ENCODE measurements at regions not wholly inside any gene's neighbourhood (a gene's known extent, or its start where the extent isn't known, plus 50 kb on each side); places are given as distances from the start of the nearest gene placed in this dataset.
"Not testable (repeated sequence)": the region's sequence is repeated elsewhere in the genome, so short reads cannot be mapped to it uniquely, and the experiment has no call there.

DNA sequence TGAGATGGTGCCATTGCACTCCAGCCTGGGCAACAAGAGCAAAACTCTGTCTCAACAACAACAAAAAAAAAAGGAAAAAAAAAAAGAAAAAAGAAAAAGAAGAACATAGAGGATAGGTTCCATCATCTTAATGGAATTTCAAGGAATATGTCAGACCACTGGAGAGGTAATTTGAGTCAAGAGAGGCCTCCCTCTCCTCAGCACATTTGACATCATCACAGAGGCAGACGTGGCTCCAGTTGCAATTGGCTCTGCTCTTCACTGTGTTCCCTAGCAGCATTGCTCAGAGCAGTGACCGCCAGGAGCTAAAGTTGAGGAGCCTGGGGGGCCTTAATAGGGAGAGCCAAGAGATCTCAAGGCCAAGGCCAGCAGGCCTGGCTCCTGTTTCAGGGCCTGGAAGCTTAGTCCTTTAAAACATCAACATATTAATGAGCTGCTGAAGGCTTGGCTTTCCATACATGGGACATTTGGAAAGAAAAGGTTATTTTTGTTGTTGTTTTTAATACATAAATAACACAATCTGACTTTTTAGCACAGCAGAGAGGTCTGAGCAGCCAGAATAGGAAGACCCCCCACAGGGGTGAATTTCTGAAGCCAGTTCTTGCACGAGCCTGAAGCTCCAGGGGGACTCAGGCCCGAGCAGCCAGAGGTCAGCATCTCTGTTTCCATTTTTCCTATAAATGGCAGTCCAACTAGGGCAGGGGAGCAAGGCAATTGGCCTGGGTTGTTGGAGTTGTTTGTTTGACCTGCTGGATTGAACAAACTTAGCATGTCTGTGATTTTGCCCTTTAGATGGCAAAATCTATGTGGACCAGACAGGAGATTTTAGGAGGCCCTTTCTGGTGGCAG, 118.3 kb upstream of the FGGY start:
- no peak for DNase-seq (ENCODE audit: low spot score)

DNA sequence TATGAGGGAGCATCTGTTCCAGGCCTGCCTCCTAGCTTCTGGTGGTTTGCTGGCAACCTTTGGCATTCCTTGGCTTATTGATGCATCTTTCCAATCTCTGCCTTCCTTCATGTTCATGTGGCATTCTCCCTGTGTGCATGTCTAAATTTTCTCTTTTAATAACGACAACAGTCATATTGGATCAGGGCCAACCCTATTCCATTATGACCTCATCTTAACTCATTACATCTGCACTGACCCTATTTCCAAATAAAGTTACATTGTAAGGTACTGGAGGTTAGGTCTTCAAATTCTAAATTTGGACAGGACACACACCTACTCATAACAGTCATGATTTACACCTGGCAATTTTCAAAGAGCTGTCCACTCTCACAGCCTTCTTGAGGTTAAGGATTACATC, 117.2 kb upstream of the FGGY start:
- DNase-seq (ENCODE audit: low spot score) = no peak

DNA sequence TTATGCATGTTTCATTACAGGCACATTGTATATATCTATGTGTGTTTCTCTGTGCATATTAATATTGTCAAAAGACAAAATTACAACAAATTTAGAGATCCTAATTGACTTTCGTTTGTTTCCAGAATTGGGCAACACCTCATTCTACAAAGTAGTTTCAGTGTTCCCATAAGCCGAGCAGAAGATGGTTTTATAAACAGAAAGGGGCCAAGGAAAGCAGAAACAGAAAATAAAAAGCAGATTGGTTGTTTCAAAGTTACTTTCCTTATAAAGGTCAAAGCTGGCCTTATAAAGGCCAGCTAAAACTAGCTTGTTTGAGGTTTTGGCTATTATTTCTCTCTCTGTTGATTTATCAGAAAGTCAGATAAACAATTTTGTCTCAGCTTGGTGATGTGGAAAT, 116.2 kb upstream of the FGGY start:
- no peak for DNase-seq (ENCODE audit: low spot score)

DNA sequence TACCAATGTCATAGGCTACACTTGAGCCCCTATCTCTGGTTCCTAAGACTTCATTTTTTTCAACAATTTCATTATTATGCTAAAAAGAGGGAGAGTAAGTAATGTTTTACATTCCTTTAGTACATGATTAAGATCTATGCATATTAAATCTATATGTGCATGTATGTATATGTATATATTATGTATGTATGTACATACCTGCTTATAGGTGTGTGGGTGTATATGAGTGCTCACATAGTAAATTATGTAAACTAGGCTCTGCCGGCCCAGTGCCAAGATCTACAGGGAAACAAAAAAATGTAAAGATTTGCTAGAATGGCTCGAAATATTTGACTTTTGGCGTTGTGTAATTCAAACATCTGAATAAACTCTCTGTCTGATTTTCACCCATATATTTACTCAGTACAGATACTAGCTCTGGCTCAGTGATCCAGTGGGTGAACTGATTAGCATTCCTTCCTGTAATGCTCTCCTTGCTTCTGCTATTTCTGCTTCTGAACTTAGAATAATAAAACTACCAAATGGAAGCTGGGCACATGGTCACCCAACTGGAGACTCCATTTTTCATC, 113.1 kb upstream of the FGGY start:
- no peak for DNase-seq (ENCODE audit: low spot score)

DNA sequence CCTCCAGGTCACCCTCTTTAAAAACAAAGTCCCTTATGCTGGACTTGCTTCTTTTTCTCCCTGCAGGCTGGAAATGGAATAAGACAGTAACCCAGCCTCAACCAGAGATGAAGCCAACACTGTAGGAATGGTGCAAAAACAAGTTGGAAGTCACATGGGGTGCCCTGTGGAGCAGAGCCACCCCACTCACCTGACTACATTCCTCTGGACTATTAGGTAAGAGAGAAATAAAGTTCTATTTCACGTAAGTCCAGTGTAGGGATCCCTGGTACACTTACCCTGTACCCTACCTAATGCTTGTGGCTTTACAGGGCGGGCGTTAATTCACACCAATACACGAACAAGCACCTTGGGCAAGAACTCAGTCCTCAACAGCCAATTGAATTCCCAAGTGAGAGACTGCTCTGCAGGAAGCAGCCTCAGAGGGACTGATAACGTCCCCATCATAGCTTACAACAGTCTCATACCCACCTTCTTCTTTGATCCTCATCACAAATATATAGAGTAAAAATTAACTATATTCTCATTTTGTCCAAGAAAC, 112.5 kb upstream of the FGGY start:
- DNase-seq (ENCODE audit: low spot score) = no peak

DNA sequence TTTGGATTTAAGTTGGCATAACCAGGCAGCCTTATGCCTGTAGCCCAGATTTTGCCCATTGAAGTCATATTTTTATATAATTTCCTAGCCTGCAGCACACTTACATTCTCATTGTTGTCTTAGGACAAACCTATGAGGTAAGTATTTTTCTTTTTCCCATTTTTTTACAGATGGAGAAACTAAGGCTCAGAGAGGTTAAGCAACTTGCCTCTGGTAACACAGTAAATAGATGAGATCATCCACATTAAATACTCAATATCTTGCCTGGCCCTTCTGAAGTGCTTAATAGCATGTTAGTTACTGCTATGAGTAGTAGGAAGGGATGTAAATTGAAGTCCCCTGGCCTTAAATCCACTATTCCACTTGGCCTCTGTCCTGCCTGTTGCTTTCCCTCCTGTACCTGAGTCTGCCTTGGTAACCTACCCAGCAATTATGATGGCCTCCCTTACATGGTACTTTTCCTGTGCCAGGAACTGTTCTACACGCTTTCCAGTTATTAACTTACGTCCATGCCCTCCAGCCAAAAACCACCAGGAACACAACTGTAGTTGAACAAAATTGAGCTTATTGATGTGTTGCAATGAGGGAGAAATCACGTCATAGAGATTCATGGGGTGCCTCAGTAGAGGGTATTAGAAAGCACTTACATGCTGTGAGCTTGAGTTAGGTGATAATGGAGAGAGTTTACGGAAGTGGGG, 111.6 kb upstream of the FGGY start:
- DNase-seq (ENCODE audit: low spot score) = no peak

DNA sequence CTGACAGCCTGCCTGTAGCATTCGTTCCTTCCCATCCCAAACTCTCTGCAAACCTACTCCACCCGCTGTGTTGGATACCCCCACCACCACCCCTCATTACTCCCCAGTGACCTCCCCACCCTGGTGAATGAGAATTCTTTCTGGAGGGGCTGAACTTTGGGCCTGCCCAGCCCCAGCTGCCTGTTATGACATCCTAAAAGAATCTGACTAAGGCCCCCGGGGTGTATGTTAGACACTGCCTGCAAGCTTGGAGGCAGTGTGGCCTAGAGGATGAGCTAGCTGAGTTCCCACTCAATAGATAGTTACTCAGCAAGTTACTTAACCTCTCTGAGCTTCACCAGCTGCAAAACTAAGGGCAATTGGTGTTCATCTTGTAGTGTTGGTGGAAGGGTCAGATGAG, 110.2 kb upstream of the FGGY start:
- no peak for DNase-seq (ENCODE audit: low spot score)

DNA sequence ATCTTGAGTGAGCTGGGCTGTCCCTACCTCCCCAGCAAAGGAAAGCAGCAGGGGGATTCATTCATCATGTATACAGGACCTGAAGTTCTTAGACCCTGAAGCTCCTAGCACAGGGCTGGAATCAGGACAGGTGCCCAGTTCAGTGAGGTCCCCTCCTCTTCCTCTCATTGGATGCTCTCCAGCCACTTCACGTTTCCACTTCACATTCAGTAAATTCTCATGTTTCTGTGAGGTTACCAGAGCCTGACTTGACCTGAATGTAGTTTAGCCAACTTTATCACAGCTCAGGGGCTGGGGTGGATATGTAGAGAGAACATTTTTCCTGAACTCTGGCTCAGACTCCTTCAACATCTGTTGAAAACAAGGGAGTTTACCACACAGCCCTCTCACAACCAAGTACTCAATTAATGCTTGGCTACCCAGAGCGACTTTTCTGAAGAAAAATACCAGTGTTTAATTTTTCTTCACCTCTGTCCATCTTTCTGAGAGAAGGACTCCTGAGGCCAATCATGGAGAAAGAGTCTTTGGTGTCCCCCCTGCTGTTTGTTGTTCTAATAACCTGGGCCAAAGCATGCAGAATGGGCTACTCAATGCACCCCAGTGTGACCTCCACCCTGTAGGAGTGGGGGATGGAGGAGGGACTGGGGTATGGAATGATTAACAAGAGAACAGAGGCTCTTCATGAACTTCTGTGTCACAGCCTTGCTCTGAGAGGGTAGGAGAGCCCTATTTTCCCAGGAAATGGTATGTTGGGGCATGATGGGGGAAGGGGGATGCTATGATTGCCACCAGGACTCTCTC, 108.3 kb upstream of the FGGY start:
- no peak for DNase-seq (ENCODE audit: low spot score)

DNA sequence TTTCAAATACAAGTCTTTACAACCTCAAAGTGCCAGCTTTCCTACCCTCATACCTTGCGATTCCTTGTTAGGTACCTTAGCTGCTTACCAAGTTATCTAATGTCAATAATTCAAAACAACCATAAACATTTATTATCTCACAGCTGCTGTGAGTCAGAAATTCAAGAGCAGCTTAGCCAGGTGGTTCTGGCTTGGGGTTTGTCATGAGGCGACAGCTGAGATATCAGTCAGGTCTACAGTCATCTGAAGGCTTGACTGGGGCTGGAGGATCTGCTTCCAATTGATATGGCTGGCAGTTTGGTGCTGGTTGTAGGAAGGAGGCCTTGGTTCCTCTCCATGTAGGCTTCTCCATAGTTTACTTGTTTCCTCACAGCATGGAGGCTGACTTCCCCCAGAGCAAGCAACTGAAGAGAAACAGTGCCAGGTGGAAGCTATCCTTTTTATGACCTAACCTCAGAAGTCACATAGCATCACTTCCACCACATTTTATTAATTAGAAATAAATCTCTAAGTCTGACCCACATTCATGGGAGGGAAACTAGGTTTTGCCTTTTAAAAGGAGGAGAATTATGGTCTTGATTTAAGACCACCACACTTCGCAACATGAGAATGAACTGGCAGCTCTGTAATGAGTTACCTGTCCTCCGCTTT, 103.3 kb upstream of the FGGY start:
- DNase-seq (ENCODE audit: low spot score) = no peak

DNA sequence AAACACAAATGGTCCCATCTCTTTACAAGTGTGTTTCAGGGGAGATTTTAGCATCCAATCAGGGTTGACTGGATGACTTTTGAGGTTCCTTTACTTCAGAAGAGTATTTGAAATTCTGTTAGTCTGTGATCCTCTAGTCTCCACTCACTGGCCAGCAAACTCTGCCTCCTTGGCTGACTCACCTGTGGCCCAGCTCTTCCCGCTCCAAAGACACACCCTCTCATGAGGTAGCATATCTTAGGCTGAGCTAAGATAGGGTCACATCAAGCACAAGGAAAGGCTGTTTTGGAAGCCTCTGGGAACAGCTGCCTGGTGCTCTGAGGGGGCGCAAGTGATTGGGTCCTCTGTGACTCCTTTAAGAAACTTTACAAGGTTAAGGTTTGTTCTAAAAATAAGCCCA, 102.3 kb upstream of the FGGY start:
- no peak for DNase-seq (ENCODE audit: low spot score)

DNA sequence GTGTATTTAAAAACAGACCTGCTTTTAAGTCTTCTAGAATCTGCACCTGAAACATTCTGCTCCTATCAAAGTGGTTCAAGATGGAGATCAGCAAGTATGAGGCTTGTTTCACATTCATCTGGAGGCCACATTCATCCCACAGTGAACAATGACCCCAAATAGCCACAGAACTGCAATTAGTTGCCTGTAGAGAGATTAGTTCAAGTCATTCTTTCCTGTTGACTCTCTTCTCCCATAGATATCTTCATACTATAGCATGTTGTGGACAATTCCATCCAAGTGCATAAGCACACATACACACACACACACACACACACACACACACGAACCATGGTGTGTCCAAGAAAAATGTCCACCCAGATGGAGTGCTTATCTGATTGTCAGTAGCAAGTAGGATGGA, 101.7 kb upstream of the FGGY start:
- no peak for DNase-seq (ENCODE audit: low spot score)

DNA sequence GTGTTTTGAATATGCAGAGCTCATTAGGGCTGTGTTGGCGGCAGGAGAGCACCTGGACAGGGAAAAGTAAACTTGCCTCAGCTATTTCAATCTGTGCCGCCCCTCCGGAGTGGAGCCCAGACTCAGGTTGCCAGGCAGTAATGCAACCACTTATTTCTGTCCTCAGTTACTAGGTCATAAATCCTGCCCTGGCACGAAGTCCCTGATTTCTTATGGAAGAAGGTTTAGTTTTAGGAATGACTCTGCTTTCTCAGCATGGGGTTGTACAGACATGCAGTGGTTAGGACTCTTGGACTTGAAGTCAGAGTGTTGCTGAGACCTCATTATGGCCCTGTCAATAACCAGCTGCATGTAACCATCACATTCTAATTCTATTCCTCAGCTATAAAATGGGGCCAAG, 98.3 kb upstream of the FGGY start:
- no peak for DNase-seq (ENCODE audit: low spot score)

DNA sequence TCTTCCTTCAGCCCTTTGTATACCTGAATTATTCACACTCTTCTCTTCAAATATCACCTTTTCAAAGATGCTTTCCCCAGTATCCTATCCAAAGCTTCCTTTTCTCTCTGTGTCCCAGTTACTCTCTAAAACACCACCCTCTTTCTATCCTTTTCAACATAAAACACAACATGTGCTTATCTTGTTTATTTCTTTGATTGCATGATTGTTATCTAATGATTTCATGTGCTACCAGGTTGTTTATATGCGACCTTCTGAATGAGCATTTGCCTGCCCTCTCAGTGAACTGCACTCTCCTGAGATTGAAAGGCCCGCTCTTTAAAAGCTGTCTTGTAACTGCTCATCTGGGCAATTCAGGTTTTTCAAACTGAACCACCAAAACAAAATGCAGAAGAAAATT, 97.7 kb upstream of the FGGY start:
- DNase-seq (ENCODE audit: low spot score) = no peak

DNA sequence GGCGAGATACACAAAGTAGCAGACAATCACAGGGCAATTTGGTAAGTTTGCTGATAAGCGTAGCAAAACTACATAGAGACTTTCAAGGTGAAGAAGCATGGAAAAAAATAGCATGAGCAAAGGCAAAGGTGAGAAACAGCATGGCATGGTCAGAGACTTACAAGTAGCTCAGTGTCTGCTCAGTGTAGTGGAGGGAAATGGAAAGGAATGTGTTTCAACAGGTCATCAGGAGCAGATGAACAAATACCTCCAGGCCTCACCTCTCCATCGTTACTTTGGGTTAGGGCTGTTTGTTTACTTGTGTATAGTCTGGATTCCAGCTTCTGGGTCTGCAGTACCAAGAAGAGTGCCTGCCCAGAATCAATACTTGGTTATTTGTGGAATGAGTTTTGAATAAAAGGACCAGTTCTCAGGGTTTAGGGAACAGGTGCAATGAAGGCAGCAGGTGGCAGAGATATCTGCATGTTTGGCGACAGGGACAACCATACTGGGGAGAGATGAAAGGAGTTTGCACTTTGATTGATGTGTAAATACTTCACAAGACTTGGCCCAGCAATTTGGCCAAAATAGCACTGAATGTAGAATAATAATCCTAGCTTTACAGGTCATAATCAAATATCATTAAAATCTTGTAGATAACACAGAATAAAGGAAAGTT, 97.0 kb upstream of the FGGY start:
- no peak for DNase-seq (ENCODE audit: low spot score)

DNA sequence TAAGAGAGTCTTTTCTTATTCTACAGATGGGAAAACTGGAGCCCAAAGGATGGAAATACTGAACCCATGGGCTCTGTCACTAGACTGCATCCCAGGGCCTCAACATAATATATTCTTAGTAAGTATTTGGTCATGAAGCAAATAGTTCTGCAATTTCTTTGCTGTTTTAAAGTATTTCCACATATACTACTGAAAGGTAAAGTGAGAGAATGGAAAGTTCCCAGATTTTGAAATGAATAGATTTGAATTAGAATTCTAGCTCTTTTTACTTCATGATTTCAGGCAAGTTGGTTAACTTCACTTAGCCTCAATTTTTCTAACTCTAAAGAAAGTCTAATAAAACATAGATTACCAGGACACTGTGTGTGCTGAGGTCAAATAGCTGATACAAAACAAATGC, 95.6 kb upstream of the FGGY start:
- no peak for DNase-seq (ENCODE audit: low spot score)

DNA sequence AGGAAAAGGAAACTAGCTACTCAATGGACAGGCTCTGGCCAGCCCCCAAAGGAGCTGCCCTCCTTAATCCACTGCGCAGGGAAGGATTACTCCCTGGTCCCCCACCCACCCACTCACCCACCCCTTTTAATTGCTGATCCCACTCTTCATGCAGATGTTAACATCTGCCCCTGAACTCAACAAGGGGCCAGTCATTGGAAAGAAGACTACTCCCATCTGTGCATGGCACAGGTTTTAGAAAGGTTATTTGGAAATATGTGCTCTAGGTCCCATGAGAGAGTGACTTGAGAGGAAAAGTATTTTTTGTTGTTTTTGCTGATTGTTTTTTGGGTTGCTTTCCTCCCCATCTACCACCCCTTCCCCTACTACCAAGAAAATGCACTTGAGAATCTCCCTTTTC, 94.4 kb upstream of the FGGY start:
- DNase-seq (ENCODE audit: low spot score) = no peak

DNA sequence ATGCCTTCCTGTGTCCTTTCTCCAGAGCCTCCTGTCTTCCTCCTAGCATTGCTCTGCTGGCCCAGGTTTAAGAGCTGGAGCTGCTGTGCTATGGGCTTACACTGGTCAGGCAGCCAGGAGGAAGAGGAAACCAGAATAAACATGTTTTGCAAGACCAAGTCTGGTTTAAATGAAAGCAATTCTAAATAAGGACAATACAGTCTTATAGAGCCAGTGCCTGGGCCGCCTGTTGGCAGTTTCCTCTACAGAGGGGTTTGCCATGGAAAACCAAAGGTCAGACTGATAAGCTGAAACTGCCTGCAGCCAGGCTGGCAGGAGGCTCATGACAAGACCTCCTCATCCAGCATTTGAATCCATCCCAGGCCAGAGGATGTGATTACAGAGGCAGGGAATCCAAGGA, 92.9 kb upstream of the FGGY start:
- no peak for DNase-seq (ENCODE audit: low spot score)

DNA sequence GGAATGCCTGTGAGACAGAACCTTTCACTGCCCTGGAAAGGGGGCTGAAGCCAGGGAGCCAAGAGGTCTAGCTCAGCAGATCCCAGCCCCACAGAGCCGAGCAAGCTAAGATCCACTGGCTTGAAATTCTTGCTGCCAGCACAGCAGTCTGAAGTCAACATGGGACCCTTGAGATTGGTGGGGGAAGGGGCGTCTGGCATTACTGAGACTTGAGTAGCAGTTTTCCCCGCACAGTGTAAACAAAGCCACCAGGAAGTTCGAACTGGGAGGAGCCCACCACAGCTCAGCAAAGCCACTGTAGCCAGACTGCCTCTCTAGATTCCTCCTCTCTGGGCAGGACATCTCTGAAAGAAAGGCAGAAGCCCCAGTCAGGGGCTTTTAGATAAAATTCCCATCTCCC, 90.3 kb upstream of the FGGY start:
- DNase-seq (ENCODE audit: low spot score) = not testable (repeated sequence)

DNA sequence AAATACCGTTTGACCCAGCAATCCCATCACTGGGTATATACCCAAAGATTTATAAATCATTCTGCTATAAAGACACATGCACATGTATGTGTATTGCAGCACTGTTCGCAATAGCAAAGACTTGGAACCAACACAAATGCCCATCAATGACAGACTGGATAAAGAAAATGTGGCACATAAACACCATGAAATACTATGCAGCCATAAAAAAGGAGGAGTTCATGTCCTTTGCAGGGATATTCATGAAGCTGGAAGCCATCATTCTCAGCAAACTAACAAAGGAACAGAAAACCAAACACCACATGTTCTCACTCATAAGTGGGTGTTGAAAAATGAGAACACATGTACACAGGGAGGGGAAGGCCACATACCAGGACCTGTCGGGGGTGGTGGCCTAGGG, 86.5 kb upstream of the FGGY start:
- not testable (repeated sequence) for DNase-seq (ENCODE audit: low spot score)

DNA sequence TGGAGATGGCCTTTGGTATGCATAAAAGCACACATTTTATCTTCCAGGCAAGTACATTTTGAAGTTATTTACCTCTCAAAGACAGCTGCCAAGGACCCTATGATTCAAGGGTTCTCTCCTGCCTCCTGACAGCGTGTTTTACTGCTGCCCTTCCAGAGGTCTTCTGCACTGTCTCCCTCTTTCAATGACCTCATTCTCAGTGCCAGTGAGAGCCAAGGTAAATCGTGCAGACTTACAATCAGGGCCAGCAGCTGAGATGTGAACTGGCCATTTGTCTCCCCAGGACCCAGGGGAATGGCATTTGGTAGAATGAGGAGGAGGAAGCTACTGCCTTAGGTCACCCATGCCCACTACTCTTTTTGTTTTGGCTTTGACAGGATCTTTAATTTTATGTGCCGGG, 84.2 kb upstream of the FGGY start:
- DNase-seq (ENCODE audit: low spot score) = no peak
